ENCODE measurements at regions not wholly inside any gene's neighbourhood (a gene's known extent, or its start where the extent isn't known, plus 50 kb on each side); places are given as distances from the start of the nearest gene placed in this dataset.

DNA sequence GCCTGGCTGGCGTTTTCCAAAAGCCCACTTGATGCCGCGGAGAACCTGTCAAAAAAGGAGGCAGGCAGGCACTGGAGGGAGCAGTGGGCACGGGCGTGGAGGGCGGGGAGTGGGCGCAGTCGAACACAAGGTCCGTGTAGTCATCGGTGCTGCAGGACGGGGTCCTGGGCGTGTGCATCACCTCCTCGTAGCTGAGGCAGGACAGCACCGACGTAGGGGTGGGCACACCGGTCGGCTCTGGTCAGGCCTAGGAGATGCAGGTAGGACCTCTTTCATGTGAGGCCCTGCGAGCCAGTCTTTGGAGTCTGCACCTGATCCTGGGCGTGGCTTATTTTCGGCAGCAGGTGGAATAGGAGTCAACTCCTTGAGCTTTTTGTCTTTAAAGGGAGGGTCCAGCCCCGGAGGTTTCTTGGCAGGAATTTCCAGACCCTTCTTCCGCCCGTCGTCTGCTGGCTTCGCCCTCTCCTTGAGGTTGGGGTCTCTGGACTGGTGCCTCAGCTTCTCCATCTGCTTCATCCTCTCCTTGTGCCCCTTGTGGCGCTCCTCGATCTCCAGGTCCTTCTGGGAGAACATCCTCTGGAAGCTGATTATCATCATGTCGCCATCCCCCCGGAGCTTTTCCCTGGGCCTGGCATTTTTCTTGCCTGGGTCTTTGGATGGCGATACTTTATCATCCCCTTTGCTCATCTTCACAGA is 892.5 kb upstream of the LRRTM1 start:
- TF ChIP-seq, protein P1, sequence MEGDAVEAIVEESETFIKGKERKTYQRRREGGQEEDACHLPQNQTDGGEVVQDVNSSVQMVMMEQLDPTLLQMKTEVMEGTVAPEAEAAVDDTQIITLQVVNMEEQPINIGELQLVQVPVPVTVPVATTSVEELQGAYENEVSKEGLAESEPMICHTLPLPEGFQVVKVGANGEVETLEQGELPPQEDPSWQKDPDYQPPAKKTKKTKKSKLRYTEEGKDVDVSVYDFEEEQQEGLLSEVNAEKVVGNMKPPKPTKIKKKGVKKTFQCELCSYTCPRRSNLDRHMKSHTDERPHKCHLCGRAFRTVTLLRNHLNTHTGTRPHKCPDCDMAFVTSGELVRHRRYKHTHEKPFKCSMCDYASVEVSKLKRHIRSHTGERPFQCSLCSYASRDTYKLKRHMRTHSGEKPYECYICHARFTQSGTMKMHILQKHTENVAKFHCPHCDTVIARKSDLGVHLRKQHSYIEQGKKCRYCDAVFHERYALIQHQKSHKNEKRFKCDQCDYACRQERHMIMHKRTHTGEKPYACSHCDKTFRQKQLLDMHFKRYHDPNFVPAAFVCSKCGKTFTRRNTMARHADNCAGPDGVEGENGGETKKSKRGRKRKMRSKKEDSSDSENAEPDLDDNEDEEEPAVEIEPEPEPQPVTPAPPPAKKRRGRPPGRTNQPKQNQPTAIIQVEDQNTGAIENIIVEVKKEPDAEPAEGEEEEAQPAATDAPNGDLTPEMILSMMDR (IDR thresholded peaks at IDR 0.05), result no peak
- no peak for TF ChIP-seq POLR2A (IDR thresholded peaks at IDR 0.05)
- TF ChIP-seq EP300 (IDR thresholded peaks at IDR 0.05), result no peak
- TF ChIP-seq POLR2AphosphoS5 (IDR thresholded peaks at IDR 0.05), result no peak

Measured in upper lobe of left lung (tissue), 4 donors.